ENCODE measurements at regions not wholly inside any gene's neighbourhood (a gene's known extent, or its start where the extent isn't known, plus 50 kb on each side); places are given as distances from the start of the nearest gene placed in this dataset.

DNA sequence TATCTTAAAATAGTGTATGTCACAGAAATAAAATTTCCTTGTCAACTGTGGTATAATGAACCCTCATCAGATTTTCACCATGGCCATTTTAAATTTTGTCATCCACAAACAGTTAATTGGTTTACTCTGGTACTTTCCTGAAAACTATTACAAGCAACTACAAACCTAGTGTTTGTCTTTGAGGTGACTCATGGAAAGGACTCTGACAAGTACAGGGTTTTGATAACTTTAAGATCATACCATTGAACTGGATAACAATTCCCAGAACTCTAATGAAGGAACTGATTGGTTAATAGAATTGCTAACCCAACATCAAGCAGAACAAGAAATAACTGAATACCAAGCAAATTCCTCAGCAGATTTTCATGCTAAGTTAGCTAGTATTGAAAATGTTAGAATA, 237.7 kb upstream of the IPO5 start:
- Histone ChIP-seq H3K36me3 (ENCODE audit: control insufficient read depth in 4 of 4, insufficient read depth in 4 of 4, low read length in 3 of 4) (no peaks in the 10 kb centered on the region), H3K4me3 (ENCODE audit: control insufficient read depth in 1 of 7, extremely low read depth in 1 of 7, insufficient read depth in 4 of 7, low read depth in 2 of 7, low read length in 6 of 7) (no peak overlapping the region), H3K27ac (ENCODE audit: insufficient read depth in 1 of 2, low read depth in 1 of 2, low read length in 2 of 2, poor library complexity in 1 of 2, severe bottlenecking in 2 of 2) (no peak overlapping the region), H3K4me1 (ENCODE audit: control extremely low read depth in 1 of 4, control insufficient read depth in 4 of 4, insufficient read depth in 4 of 4, low read length in 3 of 4) (no peaks in the 10 kb centered on the region), H3K9me3 (ENCODE audit: control extremely low read depth in 1 of 5, control insufficient read depth in 4 of 5, insufficient read depth in 2 of 5, low read depth in 1 of 5, low read length in 4 of 5) (peaks cover 0 to 5% (median 0%) of the 10 kb centered on the region in 5 experiments), H3K27me3 (replicated peaks in 2 of 5; ENCODE audit: control insufficient read depth in 4 of 5, insufficient read depth in 5 of 5, low read length in 4 of 5) (no peaks in the 10 kb centered on the region)
- ChIA-PET CTCF (no interaction called here), POLR2A (no interaction called here)
- no peak for DNase-seq

DNA sequence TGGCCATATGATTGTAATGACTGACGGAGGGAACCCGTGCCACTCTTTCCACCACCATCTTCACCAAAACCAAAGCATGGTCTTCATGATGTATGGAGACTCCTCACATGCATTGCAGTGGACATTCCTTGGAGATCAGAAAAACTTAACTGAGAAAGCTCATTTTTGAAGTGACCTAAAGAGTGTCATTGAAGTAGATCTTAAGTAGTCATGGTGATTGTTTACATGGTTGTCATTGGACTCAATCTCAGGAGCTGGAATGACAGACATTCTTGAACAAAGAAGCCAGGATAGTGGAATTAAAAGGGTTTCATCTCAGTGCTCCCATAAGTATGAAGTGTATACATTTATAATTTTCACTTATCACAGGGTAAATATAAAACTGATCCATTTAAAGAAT, 236.7 kb upstream of the IPO5 start:
- H3K27ac ChIP-seq (ENCODE audit: insufficient read depth in 1 of 2, low read depth in 1 of 2, low read length in 2 of 2, poor library complexity in 1 of 2, severe bottlenecking in 2 of 2), result no peak overlapping the region
- no peak overlapping the region for H3K4me3 ChIP-seq (ENCODE audit: control insufficient read depth in 1 of 7, extremely low read depth in 1 of 7, insufficient read depth in 4 of 7, low read depth in 2 of 7, low read length in 6 of 7)
- H3K4me1 ChIP-seq (ENCODE audit: control extremely low read depth in 1 of 4, control insufficient read depth in 4 of 4, insufficient read depth in 4 of 4, low read length in 3 of 4), result no peaks in the 10 kb centered on the region
- DNase-seq, result no peak
- H3K9me3 ChIP-seq (ENCODE audit: control extremely low read depth in 1 of 5, control insufficient read depth in 4 of 5, insufficient read depth in 2 of 5, low read depth in 1 of 5, low read length in 4 of 5), result peaks cover 0 to 5% (median 0%) of the 10 kb centered on the region in 5 experiments
- POLR2A ChIA-PET, result no interaction called here
- H3K27me3 ChIP-seq (replicated peaks in 2 of 5; ENCODE audit: control insufficient read depth in 4 of 5, insufficient read depth in 5 of 5, low read length in 4 of 5), result no peaks in the 10 kb centered on the region
- no CpG with 5 or more reads among the region's 2 CpGs for WGBS (ENCODE audit: insufficient coverage)
- no peaks in the 10 kb centered on the region for H3K36me3 ChIP-seq (ENCODE audit: control insufficient read depth in 4 of 4, insufficient read depth in 4 of 4, low read length in 3 of 4)
- CTCF ChIA-PET, result no interaction called here

DNA sequence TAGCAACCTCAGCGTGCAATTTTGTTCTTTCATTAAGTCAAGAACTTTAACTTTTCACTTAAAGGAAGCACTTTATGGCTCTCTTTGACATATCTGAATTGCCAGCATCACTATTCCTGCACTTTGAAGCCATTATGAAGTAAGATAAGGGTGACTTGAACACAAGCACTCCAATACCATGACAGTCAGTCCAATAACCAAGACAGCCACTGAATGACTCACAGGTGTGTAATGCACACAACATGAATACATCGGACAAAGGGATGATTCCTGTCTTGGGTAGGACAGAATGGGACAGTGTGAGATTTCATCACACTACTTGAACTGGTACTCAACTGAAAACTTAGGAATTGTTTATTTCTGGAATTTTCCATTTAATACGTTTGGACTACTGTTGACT, 233.7 kb upstream of the IPO5 start:
- Histone ChIP-seq H3K9me3 (ENCODE audit: control extremely low read depth in 1 of 5, control insufficient read depth in 4 of 5, insufficient read depth in 2 of 5, low read depth in 1 of 5, low read length in 4 of 5) (no peaks in the 10 kb centered on the region), H3K27me3 (replicated peaks in 2 of 5; ENCODE audit: control insufficient read depth in 4 of 5, insufficient read depth in 5 of 5, low read length in 4 of 5) (no peaks in the 10 kb centered on the region), H3K4me3 (ENCODE audit: control insufficient read depth in 1 of 7, extremely low read depth in 1 of 7, insufficient read depth in 4 of 7, low read depth in 2 of 7, low read length in 6 of 7) (no peak overlapping the region), H3K4me1 (ENCODE audit: control extremely low read depth in 1 of 4, control insufficient read depth in 4 of 4, insufficient read depth in 4 of 4, low read length in 3 of 4) (no peaks in the 10 kb centered on the region), H3K27ac (ENCODE audit: insufficient read depth in 1 of 2, low read depth in 1 of 2, low read length in 2 of 2, poor library complexity in 1 of 2, severe bottlenecking in 2 of 2) (no peak overlapping the region), H3K36me3 (ENCODE audit: control insufficient read depth in 4 of 4, insufficient read depth in 4 of 4, low read length in 3 of 4) (no peaks in the 10 kb centered on the region)
- 100% methylated on average over 3 of the region's 3 CpGs for WGBS (ENCODE audit: insufficient coverage)
- ChIA-PET CTCF (no interaction called here), POLR2A (no interaction called here)
- DNase-seq, result no peak

DNA sequence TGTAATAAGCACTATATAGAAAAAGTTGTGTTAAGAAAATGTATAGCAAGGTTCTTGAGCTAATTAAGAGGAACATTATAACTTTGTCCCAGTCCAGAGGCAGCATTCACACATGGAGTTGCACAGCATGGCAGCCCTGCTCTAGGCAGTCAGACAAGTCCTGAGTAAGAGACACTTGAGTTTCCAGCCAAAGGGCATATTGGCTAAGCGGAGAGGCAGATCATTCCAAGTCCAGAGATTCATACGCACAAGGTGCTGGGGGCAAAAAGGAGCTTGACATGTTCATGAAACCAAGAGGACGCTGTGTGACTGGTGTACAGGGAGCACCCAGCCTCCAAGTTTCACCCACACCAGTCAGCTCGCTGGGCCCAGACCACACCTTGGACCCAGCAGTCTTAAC, 232.6 kb upstream of the IPO5 start:
- 100% methylated on average over 4 of the region's 4 CpGs for WGBS (ENCODE audit: insufficient coverage)
- no peak overlapping the region for H3K4me3 ChIP-seq (ENCODE audit: control insufficient read depth in 1 of 7, extremely low read depth in 1 of 7, insufficient read depth in 4 of 7, low read depth in 2 of 7, low read length in 6 of 7)
- no peaks in the 10 kb centered on the region for H3K36me3 ChIP-seq (ENCODE audit: control insufficient read depth in 4 of 4, insufficient read depth in 4 of 4, low read length in 3 of 4)
- no peak overlapping the region for H3K27ac ChIP-seq (ENCODE audit: insufficient read depth in 1 of 2, low read depth in 1 of 2, low read length in 2 of 2, poor library complexity in 1 of 2, severe bottlenecking in 2 of 2)
- H3K9me3 ChIP-seq (ENCODE audit: control extremely low read depth in 1 of 5, control insufficient read depth in 4 of 5, insufficient read depth in 2 of 5, low read depth in 1 of 5, low read length in 4 of 5), result no peaks in the 10 kb centered on the region
- POLR2A ChIA-PET, result no interaction called here
- CTCF ChIA-PET, result no interaction called here
- no peaks in the 10 kb centered on the region for H3K4me1 ChIP-seq (ENCODE audit: control extremely low read depth in 1 of 4, control insufficient read depth in 4 of 4, insufficient read depth in 4 of 4, low read length in 3 of 4)
- no peak for DNase-seq
- H3K27me3 ChIP-seq (replicated peaks in 2 of 5; ENCODE audit: control insufficient read depth in 4 of 5, insufficient read depth in 5 of 5, low read length in 4 of 5), result no peaks in the 10 kb centered on the region

DNA sequence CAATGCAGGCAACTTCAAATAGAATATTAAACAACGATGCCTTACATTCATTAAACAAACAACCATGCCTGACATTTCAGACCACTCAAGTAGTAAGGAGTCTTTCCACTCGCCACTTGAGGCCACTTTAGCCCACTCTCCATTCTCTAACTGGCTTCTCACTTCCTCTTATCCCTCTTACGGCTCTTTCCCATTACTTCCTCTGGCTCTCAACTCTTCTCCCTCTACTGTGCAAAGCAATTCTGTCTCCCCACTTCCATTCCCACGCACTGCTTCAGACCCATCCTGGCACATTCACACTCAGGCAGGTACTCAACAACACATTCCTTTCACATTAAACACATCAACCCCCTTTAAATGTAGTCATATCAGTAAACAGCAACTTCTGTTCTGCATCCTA, 229.8 kb upstream of the IPO5 start:
- no peaks in the 10 kb centered on the region for H3K36me3 ChIP-seq (ENCODE audit: control insufficient read depth in 4 of 4, insufficient read depth in 4 of 4, low read length in 3 of 4)
- POLR2A ChIA-PET, result no interaction called here
- no peaks in the 10 kb centered on the region for H3K27me3 ChIP-seq (replicated peaks in 2 of 5; ENCODE audit: control insufficient read depth in 4 of 5, insufficient read depth in 5 of 5, low read length in 4 of 5)
- H3K9me3 ChIP-seq (ENCODE audit: control extremely low read depth in 1 of 5, control insufficient read depth in 4 of 5, insufficient read depth in 2 of 5, low read depth in 1 of 5, low read length in 4 of 5), result peaks cover 0 to 1% (median 0%) of the 10 kb centered on the region in 5 experiments
- no peak overlapping the region for H3K4me3 ChIP-seq (ENCODE audit: control insufficient read depth in 1 of 7, extremely low read depth in 1 of 7, insufficient read depth in 4 of 7, low read depth in 2 of 7, low read length in 6 of 7)
- H3K27ac ChIP-seq (ENCODE audit: insufficient read depth in 1 of 2, low read depth in 1 of 2, low read length in 2 of 2, poor library complexity in 1 of 2, severe bottlenecking in 2 of 2), result no peak overlapping the region
- WGBS (ENCODE audit: insufficient coverage), result 60% methylated on average over 4 of the region's 4 CpGs
- CTCF ChIA-PET, result no interaction called here
- DNase-seq, result no peak
- no peaks in the 10 kb centered on the region for H3K4me1 ChIP-seq (ENCODE audit: control extremely low read depth in 1 of 4, control insufficient read depth in 4 of 4, insufficient read depth in 4 of 4, low read length in 3 of 4)

DNA sequence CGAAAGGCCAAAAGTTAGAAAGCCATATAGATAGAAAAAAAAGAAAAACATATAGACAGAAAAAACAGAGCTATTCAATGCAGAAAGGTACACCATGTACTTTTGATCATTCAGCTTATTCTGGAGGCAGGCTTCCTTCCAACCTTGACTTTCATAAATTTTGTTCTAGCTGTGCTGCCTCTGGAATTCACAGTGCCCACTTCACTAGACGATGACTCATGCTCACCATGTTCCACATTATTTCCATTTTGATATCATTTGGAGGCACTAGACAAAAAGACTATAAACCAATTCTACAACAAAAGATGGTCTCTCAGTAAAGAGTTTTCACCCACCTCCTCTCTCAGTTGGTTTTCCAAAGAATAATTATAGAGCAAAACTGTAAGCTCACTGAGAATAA, 229.0 kb upstream of the IPO5 start:
- Histone ChIP-seq H3K27me3 (replicated peaks in 2 of 5; ENCODE audit: control insufficient read depth in 4 of 5, insufficient read depth in 5 of 5, low read length in 4 of 5) (no peaks in the 10 kb centered on the region), H3K4me1 (ENCODE audit: control extremely low read depth in 1 of 4, control insufficient read depth in 4 of 4, insufficient read depth in 4 of 4, low read length in 3 of 4) (no peaks in the 10 kb centered on the region), H3K27ac (ENCODE audit: insufficient read depth in 1 of 2, low read depth in 1 of 2, low read length in 2 of 2, poor library complexity in 1 of 2, severe bottlenecking in 2 of 2) (no peak overlapping the region), H3K9me3 (ENCODE audit: control extremely low read depth in 1 of 5, control insufficient read depth in 4 of 5, insufficient read depth in 2 of 5, low read depth in 1 of 5, low read length in 4 of 5) (peaks cover 0 to 1% (median 0%) of the 10 kb centered on the region in 5 experiments), H3K36me3 (ENCODE audit: control insufficient read depth in 4 of 4, insufficient read depth in 4 of 4, low read length in 3 of 4) (no peaks in the 10 kb centered on the region), H3K4me3 (ENCODE audit: control insufficient read depth in 1 of 7, extremely low read depth in 1 of 7, insufficient read depth in 4 of 7, low read depth in 2 of 7, low read length in 6 of 7) (no peak overlapping the region)
- DNase-seq, result no peak
- CTCF ChIA-PET, result no interaction called here
- POLR2A ChIA-PET, result no interaction called here
- 100% methylated on average over 1 of the region's 2 CpGs for WGBS (ENCODE audit: insufficient coverage)

DNA sequence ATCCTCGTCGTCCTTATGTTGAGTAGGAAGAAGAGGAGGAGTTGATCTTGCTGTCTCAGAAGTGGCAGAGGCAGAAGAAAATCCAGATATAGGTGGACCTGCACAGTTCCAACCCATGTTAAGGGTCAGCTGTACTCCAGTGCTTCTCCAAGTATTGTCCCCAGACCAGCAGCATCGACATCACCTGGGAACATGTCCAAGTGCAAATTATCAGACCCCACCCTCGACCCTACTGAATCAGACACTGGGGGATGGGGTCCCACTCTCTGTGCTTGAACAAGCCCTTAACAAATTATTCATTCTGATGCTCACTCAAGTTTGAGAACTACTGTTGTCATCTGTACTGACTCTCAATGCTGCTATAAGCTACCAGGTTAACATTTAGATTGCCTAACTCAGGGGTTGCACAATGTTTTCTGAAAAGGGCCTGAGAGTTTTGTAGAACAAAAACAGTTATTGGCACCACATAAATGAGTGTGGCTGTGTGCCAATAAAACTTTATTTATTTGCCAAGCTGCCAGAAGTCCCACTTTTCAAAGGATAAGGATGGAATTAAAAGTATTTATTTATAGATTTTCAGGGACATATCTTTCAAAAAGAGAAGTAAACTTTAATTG, 226.7 kb upstream of the IPO5 start:
- peaks cover 0 to 4% (median 4%) of the 10 kb centered on the region in 5 experiments for H3K9me3 ChIP-seq (ENCODE audit: control extremely low read depth in 1 of 5, control insufficient read depth in 4 of 5, insufficient read depth in 2 of 5, low read depth in 1 of 5, low read length in 4 of 5)
- H3K27ac ChIP-seq (ENCODE audit: insufficient read depth in 1 of 2, low read depth in 1 of 2, low read length in 2 of 2, poor library complexity in 1 of 2, severe bottlenecking in 2 of 2), result no peak overlapping the region
- H3K4me3 ChIP-seq (ENCODE audit: control insufficient read depth in 1 of 7, extremely low read depth in 1 of 7, insufficient read depth in 4 of 7, low read depth in 2 of 7, low read length in 6 of 7), result no peak overlapping the region
- H3K27me3 ChIP-seq (replicated peaks in 2 of 5; ENCODE audit: control insufficient read depth in 4 of 5, insufficient read depth in 5 of 5, low read length in 4 of 5), result no peaks in the 10 kb centered on the region
- no peak for DNase-seq
- H3K4me1 ChIP-seq (ENCODE audit: control extremely low read depth in 1 of 4, control insufficient read depth in 4 of 4, insufficient read depth in 4 of 4, low read length in 3 of 4), result no peaks in the 10 kb centered on the region
- 90% methylated on average over 2 of the region's 4 CpGs for WGBS (ENCODE audit: insufficient coverage)
- ChIA-PET CTCF (no interaction called here), POLR2A (no interaction called here)
- H3K36me3 ChIP-seq (ENCODE audit: control insufficient read depth in 4 of 4, insufficient read depth in 4 of 4, low read length in 3 of 4), result no peaks in the 10 kb centered on the region

Data from common myeloid progenitor, CD34-positive (primary cell).